H1 (cell line): ENCODE measurements at regions not wholly inside any gene's neighbourhood (a gene's known extent, or its start where the extent isn't known, plus 50 kb on each side); places are given as distances from the start of the nearest gene placed in this dataset.

Experiments used
- NRF1 ChIP-seq: IDR thresholded peaks from 2 replicates; pipeline ENCODE4 v1.6.1; 2011; ENCODE audit warnings: mild to moderate bottlenecking, low read depth, low read length, improper control_type of control experiment
- SIRT6 ChIP-seq: IDR thresholded peaks from one replicate; pipeline ENCODE4 v1.7.1; 2012; ENCODE audit warnings: low read length, inconsistent platforms

GRCh38 chr10:62734781-62735463 lies 69.6 kb upstream of the ADO start (continued):
- TF ChIP-seq NRF1 (no peak), SIRT6 (no peak)
